Testis (tissue), 2 donors: ENCODE measurements at regions not wholly inside any gene's neighbourhood (a gene's known extent, or its start where the extent isn't known, plus 50 kb on each side); places are given as distances from the start of the nearest gene placed in this dataset.

Source experiments
- DNase-seq: peaks from one replicate; pipeline ENCODE4 v3.0.0-alpha.2; 2019
- H3K27ac ChIP-seq, 2 donors: fragments of 200-600 bp; sonication (generic); one replicate each; pipeline ENCODE4 v1.5.1; 2019
- H3K27me3 ChIP-seq: fragments of 200-600 bp; sonication (generic); one replicate; pipeline ENCODE4 v1.5.1; 2019
- H3K36me3 ChIP-seq: fragments of 200-600 bp; sonication (generic); one replicate; pipeline ENCODE4 v1.5.1; 2017; ENCODE audit warnings: low read depth; ENCODE audit errors: missing control alignments
- H3K4me1 ChIP-seq: fragments of 200-600 bp; sonication (generic); one replicate; pipeline ENCODE4 v1.5.1; 2019
- H3K4me3 ChIP-seq, 2 donors: fragments of 200-600 bp; sonication (generic); one replicate each; pipeline ENCODE4 v1.5.1; 2017 to 2019
- H3K9me3 ChIP-seq: fragments of 200-600 bp; sonication (generic); one replicate; pipeline ENCODE4 v1.5.1; 2017
- CTCF ChIP-seq, 3 experiments: fragments of 450-650 bp in 2 of 3; fragments of 200-600 bp in 1 of 3; sonication (generic) in 1 of 3; IDR thresholded peaks; one replicate each; pipeline ENCODE4 v1.5.1; 2016 to 2019; ENCODE audit warnings: antibody characterized with exemption in 3 of 3, mild to moderate bottlenecking in 2 of 3, moderate library complexity in 1 of 3
- POLR2A ChIP-seq: fragments of 450-650 bp; IDR thresholded peaks from one replicate; pipeline ENCODE4 v1.6.1; 2017; ENCODE audit warnings: antibody characterized with exemption, mild to moderate bottlenecking, moderate library complexity
- WGBS, 2 donors: methylation state at CpG; one replicate each; pipeline ENCODE4 v1.1.5; 2018; 5-methylcytosine and 5-hydroxymethylcytosine counted together
- intact Hi-C: fragments of 100-400 bp; cut with DNase I; formaldehyde crosslinking; loops from one replicate; pipeline ENCODE4 v1.15.1; 2023; ENCODE audit warnings: low total_unique reads

GRCh38 chr5:54927097-54927746 is 58.2 kb downstream of the ESM1 start:
- Histone ChIP-seq H3K4me3 (no peak overlapping the region), H3K4me1 (no peaks in the 10 kb centered on the region), H3K9me3 (no peaks in the 10 kb centered on the region), H3K36me3 (no peaks in the 10 kb centered on the region), H3K27me3 (no peaks in the 10 kb centered on the region), H3K27ac (no peak overlapping the region)
- intact Hi-C loops = no loop called here
- no peak for TF ChIP-seq CTCF (IDR thresholded peaks at IDR 0.05)
- TF ChIP-seq POLR2A = no peak
- WGBS, 2 donors = 75 to 77% methylated on average over 4 of the region's 4 CpGs
- DNase-seq = no peak

DNA sequence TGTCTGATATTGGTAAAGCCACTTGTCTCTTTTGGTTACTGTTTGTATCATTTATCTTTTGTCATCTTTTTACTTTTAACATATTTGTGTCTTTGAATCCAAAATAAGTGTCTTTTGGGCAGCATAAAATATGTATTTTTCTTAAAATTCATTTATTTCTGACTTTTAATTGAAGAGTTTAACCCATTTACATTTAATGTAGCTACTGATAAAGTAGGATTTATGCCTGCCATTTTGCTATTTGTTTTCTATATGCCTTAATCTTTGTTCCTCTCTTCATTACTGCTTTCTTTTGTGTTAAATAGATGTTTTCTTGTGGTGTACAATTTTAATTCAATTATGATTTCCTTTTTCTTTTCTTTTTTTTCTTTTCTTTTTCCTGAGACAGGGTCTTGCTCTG is 60.9 kb downstream of the ESM1 start:
- H3K36me3 ChIP-seq = no peaks in the 10 kb centered on the region
- TF ChIP-seq CTCF (IDR thresholded peaks at IDR 0.05) = no peak
- no peak for TF ChIP-seq POLR2A
- DNase-seq = no peak
- H3K27ac ChIP-seq = no peak overlapping the region
- no peak overlapping the region for H3K4me3 ChIP-seq
- intact Hi-C loops = no loop called here
- no peaks in the 10 kb centered on the region for H3K4me1 ChIP-seq
- no peaks in the 10 kb centered on the region for H3K27me3 ChIP-seq
- H3K9me3 ChIP-seq = no peaks in the 10 kb centered on the region

GRCh38 chr5:54917323-54917722 is 68.1 kb downstream of the ESM1 start:
- no peaks in the 10 kb centered on the region for H3K9me3 ChIP-seq
- H3K4me1 ChIP-seq = no peaks in the 10 kb centered on the region
- TF ChIP-seq CTCF (IDR thresholded peaks at IDR 0.05) (no peak), POLR2A (no peak)
- intact Hi-C loops = loop anchor here (10.0 kb wide), 1 partner anchor 237 kb away; no protein-coding TSS in a partner anchor
- DNase-seq = no peak
- no peak overlapping the region for H3K27ac ChIP-seq
- H3K4me3 ChIP-seq = no peak overlapping the region
- no peaks in the 10 kb centered on the region for H3K36me3 ChIP-seq
- H3K27me3 ChIP-seq = no peaks in the 10 kb centered on the region

DNA sequence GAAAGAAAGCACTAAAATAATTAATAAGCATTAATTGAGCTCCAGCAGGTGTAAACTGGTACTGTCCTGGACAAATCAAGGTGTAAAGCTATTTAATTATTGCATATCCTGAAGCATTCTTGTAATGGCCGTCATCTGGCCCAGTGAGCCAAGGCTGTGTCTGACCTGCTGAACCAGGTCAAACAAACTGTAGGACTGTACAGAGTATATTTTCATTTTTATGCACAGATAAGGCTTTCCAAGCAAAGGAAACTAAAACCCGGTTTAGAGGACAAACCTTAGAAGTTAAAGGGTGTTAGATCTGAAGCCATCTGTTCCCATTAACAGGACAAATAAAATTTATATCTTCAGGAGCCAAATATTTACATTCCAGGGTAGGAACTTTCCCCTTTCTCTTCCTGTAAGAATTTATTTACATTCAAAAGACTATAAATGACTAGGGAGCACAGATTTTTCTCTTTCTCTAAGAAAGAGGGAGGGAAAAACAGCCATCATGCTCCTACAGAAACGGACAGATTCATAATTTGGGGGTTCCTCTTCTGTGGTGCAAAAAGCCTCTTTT is 69.8 kb downstream of the ESM1 start:
- intact Hi-C loops = loop anchor here (10.0 kb wide), 1 partner anchor 239 kb away; no protein-coding TSS in a partner anchor
- 56 to 68% methylated on average over 3 of the region's 3 CpGs for WGBS, 2 donors
- no peak for DNase-seq
- no peaks in the 10 kb centered on the region for H3K4me1 ChIP-seq
- no peaks in the 10 kb centered on the region for H3K9me3 ChIP-seq
- H3K27me3 ChIP-seq = no peaks in the 10 kb centered on the region
- H3K4me3 ChIP-seq = no peak overlapping the region
- TF ChIP-seq POLR2A = no peak
- no peak for TF ChIP-seq CTCF (IDR thresholded peaks at IDR 0.05)
- H3K36me3 ChIP-seq = no peaks in the 10 kb centered on the region
- no peak overlapping the region for H3K27ac ChIP-seq

DNA sequence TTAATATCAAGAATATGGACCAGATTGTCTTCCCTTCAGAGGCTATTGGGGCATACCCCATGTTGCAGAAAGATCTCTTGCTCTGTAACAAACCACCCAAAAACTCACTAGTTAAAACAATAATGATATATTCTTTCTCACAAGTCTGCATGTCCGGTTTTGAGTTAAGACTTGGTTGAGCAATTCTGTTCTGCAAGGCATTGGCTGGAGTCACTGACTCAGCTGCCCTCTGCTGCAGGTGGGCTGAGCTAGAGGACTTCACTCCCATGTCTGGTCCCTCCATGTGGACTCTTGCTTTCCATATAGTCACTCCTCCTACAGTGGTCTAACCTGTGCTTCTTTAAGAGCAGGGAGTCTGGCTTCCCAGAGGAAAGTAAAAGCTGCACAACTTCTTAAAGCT is 73.4 kb downstream of the ESM1 start:
- TF ChIP-seq POLR2A (no peak), CTCF (IDR thresholded peaks at IDR 0.05) (no peak)
- 100% methylated on average over 1 of the region's 1 CpG for WGBS, 2 donors
- no peaks in the 10 kb centered on the region for H3K4me1 ChIP-seq
- no peak for DNase-seq
- H3K4me3 ChIP-seq = no peak overlapping the region
- H3K9me3 ChIP-seq = no peaks in the 10 kb centered on the region
- no peak overlapping the region for H3K27ac ChIP-seq
- intact Hi-C loops = loop anchor here (10.0 kb wide), 1 partner anchor 243 kb away; no protein-coding TSS in a partner anchor
- no peaks in the 10 kb centered on the region for H3K27me3 ChIP-seq
- H3K36me3 ChIP-seq = no peaks in the 10 kb centered on the region
